ENCODE measurements at regions not wholly inside any gene's neighbourhood (a gene's known extent, or its start where the extent isn't known, plus 50 kb on each side); places are given as distances from the start of the nearest gene placed in this dataset.

DNA sequence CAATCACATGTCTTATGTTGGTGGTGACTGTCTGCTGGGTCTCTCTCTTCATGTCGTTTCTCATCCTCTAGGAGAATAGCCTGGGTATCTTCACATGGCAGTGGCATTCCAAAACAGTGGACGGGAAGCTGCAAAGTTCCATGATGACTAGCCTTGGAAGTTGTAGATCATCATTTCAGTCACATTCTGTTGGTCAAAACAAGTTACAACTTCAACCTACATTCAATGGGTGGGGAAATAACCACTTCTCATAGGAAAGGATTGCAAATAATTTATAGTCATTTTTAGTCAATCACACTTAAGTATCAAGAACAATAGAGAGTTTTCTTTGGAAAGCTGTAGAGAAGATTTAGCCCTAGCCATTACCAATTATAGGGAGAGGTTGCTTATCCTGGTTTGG, 395.0 kb upstream of the CDH2 start (continued):
- TF ChIP-seq, protein P1, sequence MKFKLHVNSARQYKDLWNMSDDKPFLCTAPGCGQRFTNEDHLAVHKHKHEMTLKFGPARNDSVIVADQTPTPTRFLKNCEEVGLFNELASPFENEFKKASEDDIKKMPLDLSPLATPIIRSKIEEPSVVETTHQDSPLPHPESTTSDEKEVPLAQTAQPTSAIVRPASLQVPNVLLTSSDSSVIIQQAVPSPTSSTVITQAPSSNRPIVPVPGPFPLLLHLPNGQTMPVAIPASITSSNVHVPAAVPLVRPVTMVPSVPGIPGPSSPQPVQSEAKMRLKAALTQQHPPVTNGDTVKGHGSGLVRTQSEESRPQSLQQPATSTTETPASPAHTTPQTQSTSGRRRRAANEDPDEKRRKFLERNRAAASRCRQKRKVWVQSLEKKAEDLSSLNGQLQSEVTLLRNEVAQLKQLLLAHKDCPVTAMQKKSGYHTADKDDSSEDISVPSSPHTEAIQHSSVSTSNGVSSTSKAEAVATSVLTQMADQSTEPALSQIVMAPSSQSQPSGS (IDR thresholded peaks at IDR 0.05; ENCODE audit: low read length) = no peak
- TF ChIP-seq, protein P2, sequence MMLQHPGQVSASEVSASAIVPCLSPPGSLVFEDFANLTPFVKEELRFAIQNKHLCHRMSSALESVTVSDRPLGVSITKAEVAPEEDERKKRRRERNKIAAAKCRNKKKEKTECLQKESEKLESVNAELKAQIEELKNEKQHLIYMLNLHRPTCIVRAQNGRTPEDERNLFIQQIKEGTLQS (IDR thresholded peaks at IDR 0.05; ENCODE audit: insufficient read depth, low read depth, low read length) = no peak
- TF ChIP-seq, protein P3, sequence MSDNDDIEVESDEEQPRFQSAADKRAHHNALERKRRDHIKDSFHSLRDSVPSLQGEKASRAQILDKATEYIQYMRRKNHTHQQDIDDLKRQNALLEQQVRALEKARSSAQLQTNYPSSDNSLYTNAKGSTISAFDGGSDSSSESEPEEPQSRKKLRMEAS (IDR thresholded peaks at IDR 0.05) = no peak
- no peak for TF ChIP-seq CHD1 (IDR thresholded peaks at IDR 0.05; ENCODE audit: low read depth, low read length)
- no peak for TF ChIP-seq CBX8 (IDR thresholded peaks at IDR 0.05; ENCODE audit: borderline replicate concordance, low read depth, low read length)
